H1 (cell line): ENCODE measurements at regions not wholly inside any gene's neighbourhood (a gene's known extent, or its start where the extent isn't known, plus 50 kb on each side); places are given as distances from the start of the nearest gene placed in this dataset.

Experiments
- BACH1 ChIP-seq: IDR thresholded peaks from 2 replicates; pipeline ENCODE4 v1.6.1; 2012; ENCODE audit warnings: low read length, improper control_type of control experiment
- CHD2 ChIP-seq: IDR thresholded peaks from 2 replicates; pipeline ENCODE4 v1.6.1; 2012; ENCODE audit warnings: low read length, improper control_type of control experiment
- CREB1 ChIP-seq: IDR thresholded peaks from 2 replicates; pipeline ENCODE4 v1.6.1; 2012; ENCODE audit warnings: inconsistent platforms
- CTCF ChIP-seq, 3 experiments: IDR thresholded peaks; 1 replicate in 2 of 3; 2 replicates in 1 of 3; pipeline versions ENCODE4 v1.5.1 to v1.6.1; 2011; ENCODE audit warnings: low read length in 3 of 3, mild to moderate bottlenecking in 3 of 3, inconsistent platforms in 2 of 3, low read depth in 1 of 3, moderate library complexity in 1 of 3; ENCODE audit not compliant: insufficient read depth in 1 of 3; ENCODE audit errors: control extremely low read depth in 1 of 3
- EZH2 ChIP-seq: fragments of 200-600 bp; sonication (generic); IDR thresholded peaks from 2 replicates; pipeline ENCODE4 v1.7.1; 2012; ENCODE audit warnings: low read depth, mild to moderate bottlenecking, moderate library complexity, low read length, inconsistent platforms; ENCODE audit not compliant: severe bottlenecking
- KDM1A ChIP-seq: fragments of 200-600, 300-600 bp; sonication (generic); IDR thresholded peaks from 2 replicates; pipeline ENCODE4 v1.7.1; 2016; ENCODE audit warnings: mild to moderate bottlenecking, low read length, borderline replicate concordance
- NRF1 ChIP-seq: IDR thresholded peaks from 2 replicates; pipeline ENCODE4 v1.6.1; 2011; ENCODE audit warnings: mild to moderate bottlenecking, low read depth, low read length, improper control_type of control experiment
- RAD21 ChIP-seq, 2 experiments: IDR thresholded peaks in 1 of 2; conservative IDR thresholded peaks in 1 of 2; 2 replicates each; pipeline ENCODE4 v1.6.1; 2011; ENCODE audit warnings: low read depth in 2 of 2, low read length in 2 of 2, improper control_type of control experiment in 1 of 2, inconsistent platforms in 1 of 2, mild to moderate bottlenecking in 1 of 2, moderate library complexity in 1 of 2
- RXRA ChIP-seq: IDR thresholded peaks from 2 replicates; pipeline ENCODE4 v1.6.1; 2011; ENCODE audit warnings: low read depth, mild to moderate bottlenecking, low read length, moderate library complexity; ENCODE audit not compliant: insufficient read depth
- SIX5 ChIP-seq: IDR thresholded peaks from 2 replicates; pipeline ENCODE4 v1.6.1; 2011; ENCODE audit warnings: mild to moderate bottlenecking, low read depth, low read length
- TAF1 ChIP-seq: IDR thresholded peaks from 2 replicates; pipeline ENCODE4 v1.6.1; 2011; ENCODE audit warnings: mild to moderate bottlenecking, low read depth, low read length
- YY1 ChIP-seq: IDR thresholded peaks from 2 replicates; pipeline ENCODE4 v1.6.1; 2011; ENCODE audit warnings: low read depth, mild to moderate bottlenecking, low read length

- TF ChIP-seq RAD21 (IDR thresholded peaks at IDR 0.05 in 1 of 2, conservative IDR thresholded peaks at IDR 0.05 in 1 of 2; ENCODE audit: low read depth in 2 of 2, low read length in 2 of 2): no peak
- no peak for TF ChIP-seq SIX5
- no peak for TF ChIP-seq CTCF (IDR thresholded peaks at IDR 0.05; ENCODE audit: control extremely low read depth in 1 of 3, insufficient read depth in 1 of 3, low read depth in 1 of 3, low read length in 3 of 3)
- no peak for TF ChIP-seq YY1
- no peak for TF ChIP-seq CHD2
- TF ChIP-seq RXRA: no peak
- TF ChIP-seq EZH2: no peak
- no peak for TF ChIP-seq BACH1
- no peak for TF ChIP-seq KDM1A
- no peak for TF ChIP-seq TAF1
- no peak for TF ChIP-seq NRF1
- TF ChIP-seq CREB1: no peak
Observed at GRCh38 chr18:73749304-73749703, 398.3 kb downstream of the FBXO15 start.
